Activated T-cell treated with anti-CD3 and anti-CD28 coated beads, Interleukin-2, amount 50 U/mL, for 4 hours (primary cell): ENCODE measurements at regions not wholly inside any gene's neighbourhood (a gene's known extent, or its start where the extent isn't known, plus 50 kb on each side); places are given as distances from the start of the nearest gene placed in this dataset.

Source experiments
- ATAC-seq, 2 donors: fragments of 200-7000 bp; cut with Tn5 transposase; one replicate each; pipeline ENCODE4 v1.10.0; 2021
- DNase-seq: peaks from one replicate; pipeline ENCODE4 v3.0.0-alpha.2; 2020
- H3K27me3 Mint-ChIP-seq: one replicate; pipeline ENCODE4 v1.8.0; 2021; ENCODE audit warnings: low read depth, mixed read lengths
- H3K36me3 Mint-ChIP-seq: one replicate; pipeline ENCODE4 v1.8.0; 2022; ENCODE audit warnings: mixed read lengths; ENCODE audit not compliant: insufficient read depth
- H3K4me1 Mint-ChIP-seq: one replicate; pipeline ENCODE4 v1.8.0; 2021; ENCODE audit warnings: low read depth, mixed read lengths
- H3K4me3 Mint-ChIP-seq: one replicate; pipeline ENCODE4 v1.8.0; 2021; ENCODE audit warnings: mild to moderate bottlenecking, moderate library complexity, mixed read lengths
- H3K9me3 Mint-ChIP-seq: one replicate; pipeline ENCODE4 v1.8.0; 2021; ENCODE audit warnings: mixed read lengths

DNA sequence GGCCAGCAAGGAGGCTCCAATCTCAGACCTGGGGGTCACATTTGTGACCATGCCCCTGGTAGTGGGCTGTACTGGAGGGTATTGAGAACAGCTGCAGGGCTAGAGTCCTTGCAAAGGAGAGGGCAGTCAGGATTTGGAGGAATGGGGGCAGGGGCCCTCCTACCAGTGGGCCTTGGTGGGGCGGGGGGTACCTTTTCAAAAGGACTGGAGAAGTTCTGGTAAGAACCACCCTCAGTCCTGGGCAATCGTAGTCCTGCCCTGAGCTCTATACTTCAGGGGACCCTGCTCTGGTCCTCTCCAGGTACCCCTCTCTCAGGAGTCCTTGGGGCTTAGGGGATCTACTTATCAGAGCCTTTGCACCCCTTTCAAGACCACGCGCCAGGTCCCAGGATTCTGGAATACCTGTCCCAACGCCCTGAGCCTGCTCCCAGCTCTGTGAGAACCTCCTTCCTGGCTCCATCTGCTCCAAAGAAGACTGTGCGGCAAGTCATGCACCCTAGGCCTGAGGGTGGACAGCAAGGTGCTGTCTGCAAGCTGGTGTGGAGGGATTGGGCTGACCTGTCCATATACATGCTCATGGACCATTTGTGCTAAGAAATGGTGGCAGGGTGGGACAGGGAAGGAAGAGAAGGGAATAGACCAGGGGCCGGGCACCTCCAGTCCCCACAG lies 134.1 kb upstream of the EEPD1 start:
- DNase-seq (no peak), ATAC-seq (no peak)
- Mint-ChIP-seq H3K9me3 (no peaks in the 10 kb centered on the region), H3K27me3 (no peaks in the 10 kb centered on the region), H3K4me3 (no peak overlapping the region), H3K36me3 (no peaks in the 10 kb centered on the region), H3K4me1 (no peaks in the 10 kb centered on the region)

DNA sequence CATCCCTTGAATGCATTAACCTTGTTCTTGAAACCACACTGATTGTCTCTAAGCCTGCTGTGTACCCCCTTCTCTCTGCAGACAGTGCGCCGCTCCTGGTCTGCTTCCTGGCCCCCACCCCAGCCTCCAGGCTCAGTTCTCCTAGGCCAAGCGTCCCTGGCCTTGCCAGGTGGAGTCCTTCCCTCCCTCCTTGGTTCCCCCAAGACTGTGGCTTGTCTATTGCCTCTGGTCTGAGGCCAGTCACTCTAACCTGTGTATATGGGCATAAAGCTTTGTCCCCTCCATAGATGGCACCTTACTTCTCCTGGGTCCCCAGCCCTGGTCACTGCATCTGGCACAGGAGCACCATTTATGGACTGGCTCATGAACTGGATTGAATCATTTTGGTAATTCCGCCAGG lies 133.5 kb upstream of the EEPD1 start:
- no peaks in the 10 kb centered on the region for H3K36me3 Mint-ChIP-seq

DNA sequence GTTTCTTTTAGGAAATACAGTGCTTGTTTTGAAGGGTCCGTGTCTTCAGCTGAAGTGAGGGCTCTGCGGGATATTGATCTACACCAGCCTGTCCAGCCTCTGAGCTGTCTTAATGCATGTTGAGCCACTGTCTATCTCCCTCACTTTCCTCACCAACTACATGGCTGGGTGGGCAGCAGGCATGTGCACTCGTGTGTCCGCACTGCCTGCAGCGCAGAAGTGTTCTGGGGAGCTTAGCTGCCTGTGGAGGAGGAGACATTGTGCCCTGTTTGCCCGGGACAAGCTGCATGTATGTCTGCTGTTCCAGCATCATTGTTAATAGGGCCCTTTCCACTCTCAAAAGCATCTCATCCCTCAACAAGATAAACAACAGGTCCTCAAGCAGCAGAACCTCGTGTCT lies 133.1 kb upstream of the EEPD1 start:
- Mint-ChIP-seq H3K27me3 (no peaks in the 10 kb centered on the region), H3K4me1 (no peaks in the 10 kb centered on the region), H3K4me3 (no peak overlapping the region), H3K9me3 (no peaks in the 10 kb centered on the region), H3K36me3 (no peaks in the 10 kb centered on the region)
- no peak for ATAC-seq
- DNase-seq: no peak

More for the DNA sequence above, 133.5 kb upstream of the EEPD1 start:
- DNase-seq: no peak
- ATAC-seq: no peak
- H3K9me3 Mint-ChIP-seq: no peaks in the 10 kb centered on the region
- H3K27me3 Mint-ChIP-seq: no peaks in the 10 kb centered on the region
- H3K4me1 Mint-ChIP-seq: no peaks in the 10 kb centered on the region
- H3K4me3 Mint-ChIP-seq: no peak overlapping the region

DNA sequence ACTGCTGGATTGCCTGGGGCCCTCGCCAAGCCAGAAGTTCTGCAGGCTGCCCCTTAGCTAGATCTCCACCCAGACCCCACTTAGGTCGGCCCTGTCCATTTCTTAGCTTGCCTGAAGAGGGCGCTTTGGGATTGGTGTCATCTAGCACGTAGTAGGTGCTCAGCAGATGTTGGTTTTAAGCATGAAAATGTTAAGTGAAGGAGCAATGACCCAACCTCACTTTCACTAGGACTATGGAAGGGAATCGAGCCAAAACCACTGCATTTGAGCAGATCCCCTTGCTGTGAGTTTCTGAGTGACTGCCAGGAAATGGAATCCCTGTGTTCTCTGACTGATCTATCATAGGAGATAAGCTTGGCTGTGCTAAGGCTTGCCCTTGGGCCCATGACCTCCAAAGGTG lies 131.7 kb upstream of the EEPD1 start:
- H3K9me3 Mint-ChIP-seq: no peaks in the 10 kb centered on the region
- DNase-seq (no peak), ATAC-seq (no peak)
- H3K36me3 Mint-ChIP-seq: no peaks in the 10 kb centered on the region
- H3K27me3 Mint-ChIP-seq: no peaks in the 10 kb centered on the region
- no peak overlapping the region for H3K4me3 Mint-ChIP-seq
- H3K4me1 Mint-ChIP-seq: no peaks in the 10 kb centered on the region

DNA sequence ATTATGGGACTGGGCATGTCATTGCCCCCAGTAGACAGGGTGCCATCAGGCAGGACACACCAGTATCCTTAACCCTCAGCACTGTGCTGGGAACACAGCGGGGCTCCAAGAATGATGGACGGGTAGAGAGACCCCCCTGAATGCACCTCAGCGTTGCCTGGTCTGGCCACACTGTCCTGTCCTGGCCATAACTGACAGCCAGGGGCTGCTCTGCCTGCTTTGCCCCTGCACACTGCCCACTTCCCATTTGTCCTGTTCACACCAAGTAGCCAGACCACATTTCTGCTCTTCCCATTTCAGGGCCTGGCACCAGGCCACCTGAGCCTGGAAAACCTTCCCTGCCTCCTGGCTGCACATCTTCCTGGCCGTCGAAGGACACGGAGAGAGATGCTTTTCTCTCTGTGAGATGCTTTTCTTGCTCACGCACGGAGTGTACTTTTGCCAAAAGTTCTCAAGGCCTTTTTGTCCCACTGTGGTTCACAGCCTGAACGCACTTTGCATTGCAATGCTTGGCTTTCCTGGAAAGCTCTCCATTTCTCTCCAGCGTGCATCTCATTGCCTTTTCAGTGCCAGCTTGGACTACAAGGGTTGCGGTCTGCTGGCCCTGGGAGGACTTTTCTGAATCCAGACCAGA lies 131.0 kb upstream of the EEPD1 start:
- DNase-seq (no peak), ATAC-seq (no peak)
- Mint-ChIP-seq H3K4me3 (no peak overlapping the region), H3K4me1 (no peaks in the 10 kb centered on the region), H3K36me3 (no peaks in the 10 kb centered on the region), H3K9me3 (no peaks in the 10 kb centered on the region), H3K27me3 (no peaks in the 10 kb centered on the region)

DNA sequence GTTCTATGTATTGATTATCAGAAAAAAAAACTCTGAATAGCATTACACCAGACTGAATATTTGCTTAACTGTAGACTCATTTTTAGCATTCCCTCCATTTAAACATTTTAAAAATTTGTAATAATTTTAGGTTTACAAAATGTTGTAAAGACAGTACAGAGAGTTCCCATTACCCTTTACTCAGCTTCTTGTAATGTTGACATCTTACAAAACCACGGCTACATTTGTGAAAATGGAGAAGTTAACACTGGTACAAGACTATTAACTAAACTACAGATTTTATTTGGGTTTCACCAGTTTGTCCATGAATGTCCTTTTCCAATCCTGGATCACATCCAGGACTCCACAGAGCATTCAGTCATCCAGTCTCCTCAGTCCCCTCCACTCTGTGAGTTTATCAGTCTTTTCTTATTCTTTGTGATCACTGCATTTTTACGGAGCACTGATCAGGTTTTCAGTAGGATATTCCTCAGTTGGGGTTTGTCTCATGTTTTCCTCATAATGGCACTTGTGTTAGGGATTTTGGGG lies 130.0 kb upstream of the EEPD1 start:
- Mint-ChIP-seq H3K4me3 (no peak overlapping the region), H3K4me1 (no peaks in the 10 kb centered on the region), H3K27me3 (peaks cover 4% of the 10 kb centered on the region), H3K36me3 (no peaks in the 10 kb centered on the region), H3K9me3 (no peaks in the 10 kb centered on the region)
- no peak for DNase-seq
- ATAC-seq: no peak

DNA sequence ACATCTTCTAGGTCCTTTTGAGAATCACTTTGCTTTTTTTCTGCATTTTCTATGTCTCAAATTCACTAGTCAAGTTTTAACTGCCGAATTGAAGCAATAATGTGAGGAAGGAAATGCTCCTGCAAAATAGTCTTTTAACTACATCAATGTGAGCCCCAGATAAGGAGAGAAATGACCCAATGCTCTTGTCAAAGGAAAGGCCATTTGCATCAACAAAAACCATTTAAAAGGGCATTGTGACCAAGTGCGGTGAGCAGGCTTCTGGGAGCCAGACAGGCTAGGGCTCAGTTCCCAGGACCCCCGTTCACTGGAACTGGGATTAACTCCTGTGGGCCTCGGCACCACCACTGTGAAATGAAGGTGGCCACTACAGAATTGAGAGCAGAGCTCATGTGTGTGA lies 127.9 kb upstream of the EEPD1 start:
- Mint-ChIP-seq H3K9me3 (no peaks in the 10 kb centered on the region), H3K36me3 (no peaks in the 10 kb centered on the region), H3K4me1 (no peaks in the 10 kb centered on the region), H3K4me3 (no peak overlapping the region), H3K27me3 (peaks cover 4% of the 10 kb centered on the region)
- DNase-seq: no peak
- no peak for ATAC-seq

DNA sequence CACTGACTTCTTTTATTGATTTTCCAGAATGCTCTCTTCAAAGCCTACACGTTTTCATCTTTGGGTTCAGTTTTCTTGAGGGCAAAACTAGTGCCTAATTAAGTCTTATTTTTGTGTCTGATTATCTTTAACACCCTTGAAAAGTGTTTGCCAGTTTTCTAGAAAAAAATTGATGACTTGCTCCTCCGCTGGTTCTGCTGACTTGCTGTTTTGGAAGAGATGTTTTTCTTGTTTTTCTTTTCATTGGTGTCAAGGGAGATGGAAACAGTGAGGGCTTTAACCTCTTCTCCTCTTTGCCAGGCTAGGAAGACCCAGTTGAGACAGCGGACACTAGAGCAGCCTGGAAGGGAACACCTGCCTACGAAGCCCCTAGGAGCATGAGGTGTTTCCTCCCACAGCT lies 123.7 kb upstream of the EEPD1 start:
- DNase-seq (no peak), ATAC-seq (no peak)
- H3K36me3 Mint-ChIP-seq: no peaks in the 10 kb centered on the region
- H3K27me3 Mint-ChIP-seq: peaks cover 15% of the 10 kb centered on the region
- no peak overlapping the region for H3K4me3 Mint-ChIP-seq
- no peaks in the 10 kb centered on the region for H3K4me1 Mint-ChIP-seq
- H3K9me3 Mint-ChIP-seq: no peaks in the 10 kb centered on the region

DNA sequence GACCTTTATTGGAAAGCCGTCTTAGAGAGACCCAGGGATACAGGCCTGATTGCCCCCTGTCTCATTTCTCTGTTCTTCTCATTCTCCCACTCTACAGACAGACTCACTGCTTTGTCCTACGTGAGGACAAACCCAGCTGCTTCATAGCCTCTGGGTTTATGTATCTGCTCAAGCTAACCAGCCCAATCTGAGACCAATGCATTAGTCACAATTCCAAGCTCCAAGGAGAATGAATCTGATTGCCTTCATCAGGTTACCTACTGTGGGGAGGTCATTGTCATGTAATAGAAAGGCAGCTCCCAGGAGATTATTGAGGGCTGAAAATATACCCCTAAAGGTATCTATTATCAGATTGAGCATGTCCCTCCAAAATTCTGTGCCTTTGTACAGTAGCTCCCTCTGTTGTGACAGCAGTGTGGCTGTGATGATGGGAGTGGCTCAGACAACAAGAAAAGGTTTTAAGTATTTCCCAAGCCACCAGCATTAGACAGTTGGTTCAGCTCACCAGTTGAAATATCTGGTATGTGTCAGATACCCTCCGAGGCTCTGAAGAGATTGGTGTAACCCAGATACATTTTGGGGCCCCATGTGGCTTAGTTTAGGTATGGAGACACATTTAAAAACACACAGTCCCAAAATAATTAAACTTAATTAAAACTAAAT lies 123.1 kb upstream of the EEPD1 start:
- Mint-ChIP-seq H3K9me3 (no peaks in the 10 kb centered on the region), H3K27me3 (peaks cover 15% of the 10 kb centered on the region), H3K4me3 (no peak overlapping the region), H3K36me3 (no peaks in the 10 kb centered on the region), H3K4me1 (no peaks in the 10 kb centered on the region)
- ATAC-seq (no peak), DNase-seq (no peak)

DNA sequence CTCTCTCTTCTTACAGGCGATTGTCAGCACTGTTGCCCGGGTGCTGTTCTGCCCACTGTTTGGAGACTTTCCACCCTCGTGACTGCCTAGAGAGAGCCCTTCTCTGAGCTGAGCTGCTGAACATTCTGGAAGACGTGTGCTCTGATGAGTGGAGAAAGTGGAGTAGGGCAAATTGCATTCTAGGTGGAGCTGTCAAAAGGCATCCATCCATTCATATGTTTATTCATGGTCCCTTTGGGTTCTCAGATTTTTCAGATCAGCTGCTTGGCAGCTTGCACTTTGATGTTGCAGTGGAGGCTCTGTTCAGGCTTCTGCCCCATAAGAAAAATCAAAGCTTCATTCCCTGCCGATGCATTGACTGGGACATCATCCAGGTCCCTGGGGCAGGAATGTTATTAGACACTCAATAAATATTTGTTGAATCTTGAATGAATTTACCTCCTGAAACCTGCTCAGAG lies 120.7 kb upstream of the EEPD1 start:
- H3K4me1 Mint-ChIP-seq: peaks cover 1% of the 10 kb centered on the region
- no peaks in the 10 kb centered on the region for H3K9me3 Mint-ChIP-seq
- H3K27me3 Mint-ChIP-seq: peaks cover 19% of the 10 kb centered on the region
- H3K4me3 Mint-ChIP-seq: no peak overlapping the region
- DNase-seq (no peak), ATAC-seq (no peak)
- no peaks in the 10 kb centered on the region for H3K36me3 Mint-ChIP-seq

DNA sequence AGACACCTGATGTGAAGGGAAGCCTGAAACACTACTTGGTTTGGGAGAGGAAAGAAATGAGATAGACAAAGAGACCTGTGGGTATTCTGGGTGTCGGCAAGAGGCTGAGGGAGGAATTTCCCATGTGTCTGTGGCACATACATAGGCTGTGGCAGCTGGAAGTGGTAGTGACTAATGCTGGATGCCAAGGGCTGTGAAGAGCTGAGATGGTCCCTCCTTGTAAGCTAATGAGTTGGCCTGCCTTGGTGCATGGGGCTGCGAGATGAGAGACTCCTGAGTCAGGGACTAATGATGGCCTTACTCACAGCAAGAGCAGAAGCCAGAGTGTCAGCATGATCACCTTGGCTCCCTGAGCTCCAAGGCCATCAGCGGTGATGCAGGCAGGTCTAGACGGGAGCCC lies 119.0 kb upstream of the EEPD1 start:
- H3K27me3 Mint-ChIP-seq: peaks cover 16% of the 10 kb centered on the region
- ATAC-seq (no peak), DNase-seq (no peak)
- peaks cover 1% of the 10 kb centered on the region for H3K4me1 Mint-ChIP-seq
- no peaks in the 10 kb centered on the region for H3K9me3 Mint-ChIP-seq
- no peaks in the 10 kb centered on the region for H3K36me3 Mint-ChIP-seq
- H3K4me3 Mint-ChIP-seq: no peak overlapping the region

DNA sequence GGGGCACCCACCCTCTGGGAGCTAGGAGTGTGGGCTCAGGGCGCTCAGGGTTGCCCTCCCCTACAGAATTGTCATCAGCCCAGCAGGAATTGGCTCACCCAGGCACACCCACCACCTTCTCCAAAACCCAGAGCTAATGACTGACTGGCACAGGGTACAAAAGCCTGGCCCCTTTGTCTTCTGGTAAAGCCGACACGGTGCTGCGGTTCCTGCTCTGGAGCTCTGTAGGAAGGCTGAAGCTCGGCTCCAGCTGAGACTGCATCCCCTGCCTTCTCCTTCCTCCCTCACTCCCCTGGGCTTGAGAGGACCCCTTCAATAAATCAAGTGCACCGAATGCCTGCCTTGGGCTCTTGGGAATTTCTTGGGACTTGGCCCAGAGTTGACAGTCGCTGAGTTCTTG lies 117.9 kb upstream of the EEPD1 start:
- ATAC-seq (no peak), DNase-seq (no peak)
- Mint-ChIP-seq H3K9me3 (no peaks in the 10 kb centered on the region), H3K4me3 (no peak overlapping the region), H3K36me3 (no peaks in the 10 kb centered on the region), H3K27me3 (peaks cover 16% of the 10 kb centered on the region), H3K4me1 (peaks cover 1% of the 10 kb centered on the region)

DNA sequence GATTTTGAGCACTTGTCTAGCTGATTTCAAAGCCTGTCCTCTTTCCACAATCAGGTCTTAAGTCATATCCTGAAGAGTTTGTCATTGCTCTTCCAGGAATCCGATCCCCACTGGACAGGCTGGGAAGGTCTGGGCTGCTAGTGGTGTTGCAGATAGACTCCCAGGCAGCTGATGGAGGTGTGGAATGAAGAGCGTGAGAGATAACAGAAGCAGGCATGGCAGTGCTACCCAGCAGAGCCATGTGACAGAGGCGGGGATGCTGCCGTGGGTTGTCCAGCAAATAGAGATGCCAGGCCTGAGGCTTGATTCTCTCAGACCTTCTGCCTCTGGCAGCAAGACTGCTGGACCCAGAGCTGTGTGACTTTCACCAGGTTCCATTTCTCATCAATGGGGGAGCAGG lies 116.5 kb upstream of the EEPD1 start:
- Mint-ChIP-seq H3K27me3 (peaks cover 13% of the 10 kb centered on the region), H3K9me3 (no peaks in the 10 kb centered on the region), H3K4me3 (no peak overlapping the region), H3K36me3 (no peaks in the 10 kb centered on the region), H3K4me1 (peaks cover 1% of the 10 kb centered on the region)
- no peak for DNase-seq
- ATAC-seq: no peak

DNA sequence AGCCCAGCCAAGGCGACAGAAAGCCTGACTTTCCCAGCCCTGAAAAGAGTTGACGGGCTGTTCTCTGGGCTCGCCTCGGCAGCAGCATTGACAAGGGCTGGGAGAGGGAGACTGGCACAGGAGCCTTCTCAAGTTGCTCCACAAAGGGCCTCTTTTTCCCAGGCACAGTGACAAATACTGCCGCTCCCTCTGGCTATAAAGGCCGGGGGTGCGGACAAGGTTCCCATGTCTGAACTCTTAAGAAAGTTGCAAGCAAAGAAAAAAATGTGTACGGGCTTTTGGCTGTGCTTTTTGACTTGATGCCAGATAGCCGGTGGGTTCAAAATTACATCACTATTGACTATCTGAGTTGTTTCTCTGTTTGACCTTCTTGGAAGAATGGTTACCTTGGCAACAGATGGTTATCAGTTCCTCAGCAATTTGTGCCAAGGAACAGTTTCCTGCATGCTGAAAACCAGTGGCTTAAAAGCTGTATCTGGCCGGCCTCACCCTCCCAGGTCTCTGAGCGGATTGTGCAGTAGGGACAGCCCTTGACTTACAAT lies 115.9 kb upstream of the EEPD1 start:
- H3K4me1 Mint-ChIP-seq: peaks cover 1% of the 10 kb centered on the region
- H3K9me3 Mint-ChIP-seq: no peaks in the 10 kb centered on the region
- H3K36me3 Mint-ChIP-seq: no peaks in the 10 kb centered on the region
- no peak for DNase-seq
- peaks cover 13% of the 10 kb centered on the region for H3K27me3 Mint-ChIP-seq
- no peak for ATAC-seq
- no peak overlapping the region for H3K4me3 Mint-ChIP-seq
